HCT116 (cell line): ENCODE measurements at regions not wholly inside any gene's neighbourhood (a gene's known extent, or its start where the extent isn't known, plus 50 kb on each side); places are given as distances from the start of the nearest gene placed in this dataset.

Experiments
- ATAC-seq: fragments of 200-7000 bp; cut with Tn5 transposase; 2 replicates; pipeline ENCODE4 v1.9.1; 2020; ENCODE audit warnings: mild to moderate bottlenecking, moderate library complexity
- BruUV-seq: library from RNA; stranded (reverse); fragments of 400-500 nt; replicated peaks from 2 replicates; lab custom pipeline; 2021; lab: Mats Ljungman, UMichigan
- CTCF ChIA-PET: fragments of 300-600 bp; sonication (Branson Sonifier 250); formaldehyde crosslinking; loops from one replicate; lab custom pipeline; 2021; ENCODE audit warnings: antibody characterized with exemption; lab: Charles Lee
- POLR2A ChIA-PET: fragments of 300-600, 350-600 bp; sonication (Branson Sonifier 250); formaldehyde crosslinking; loops from one replicate; lab custom pipeline; 2021; ENCODE audit warnings: antibody characterized with exemption; lab: Charles Lee
- RAD21 ChIA-PET, 2 experiments: fragments of 300-600 bp; sonication (Branson Sonifier 250); formaldehyde crosslinking; loops; one replicate each; lab custom pipeline; 2023; ENCODE audit warnings: low total read pairs in 2 of 2; ENCODE audit not compliant: uncharacterized antibody in 2 of 2, unreplicated experiment in 2 of 2, low non-redundant PET in 1 of 2; lab: Charles Lee
- DNase-seq: peaks from one replicate; pipeline ENCODE4 v3.0.0-alpha.2; 2010; ENCODE audit warnings: low read depth, low spot score
- H2AFZ ChIP-seq: fragments of 200-600 bp; shearing (Covaris generic), sonication (generic); 2 replicates; pipeline ENCODE4 v1.6.1; 2017; ENCODE audit warnings: low read depth, mixed run types, mixed read lengths, antibody characterized with exemption, low read length; ENCODE audit not compliant: poor library complexity, severe bottlenecking
- H3K27ac ChIP-seq: 2 replicates; pipeline ENCODE4 v1.5.1; 2012; ENCODE audit warnings: low read depth, low read length
- H3K27me3 ChIP-seq: fragments of 200-600 bp; sonication (generic); 2 replicates; pipeline ENCODE4 v1.6.1; 2016; ENCODE audit warnings: mixed run types, low read length, mixed read lengths; ENCODE audit not compliant: insufficient read depth
- H3K36me3 ChIP-seq, 2 experiments: fragments of 200-500 bp in 1 of 2; fragments of 200-600 bp in 1 of 2; sonication (Bioruptor generic) in 1 of 2; sonication (generic) in 1 of 2; 2 replicates each; pipeline versions ENCODE4 v1.5.1 to v1.6.1; 2014 to 2016; ENCODE audit warnings: low read length in 2 of 2, inconsistent platforms in 1 of 2, mixed read lengths in 1 of 2, mixed run types in 1 of 2; ENCODE audit not compliant: insufficient read depth in 2 of 2, control insufficient read depth in 1 of 2
- H3K4me1 ChIP-seq, 2 experiments: fragments of 200-600 bp in 1 of 2; sonication (generic) in 1 of 2; 2 replicates each; pipeline versions ENCODE4 v1.5.1 to v1.6.1; 2012 to 2017; ENCODE audit warnings: low read length in 2 of 2, inconsistent platforms in 1 of 2, mild to moderate bottlenecking in 1 of 2, mixed read lengths in 1 of 2, mixed run types in 1 of 2, moderate library complexity in 1 of 2; ENCODE audit not compliant: insufficient read depth in 2 of 2, control insufficient read depth in 1 of 2
- H3K4me2 ChIP-seq: fragments of 200-600 bp; sonication (generic); 2 replicates; pipeline ENCODE4 v1.6.1; 2017; ENCODE audit warnings: mixed run types, low read length, mixed read lengths
- H3K4me3 ChIP-seq, 2 experiments: fragments of 200-600 bp in 1 of 2; sonication (generic) in 1 of 2; replicated peaks in 1 of 2; 2 replicates each; pipeline ENCODE4 v1.5.1; 2011 to 2016; ENCODE audit warnings: low read length in 2 of 2, control low read depth in 1 of 2, low read depth in 1 of 2, mild to moderate bottlenecking in 1 of 2, mixed read lengths in 1 of 2, mixed run types in 1 of 2
- H3K79me2 ChIP-seq: fragments of 200-600 bp; sonication (generic); 2 replicates; pipeline ENCODE4 v1.6.1; 2017; ENCODE audit warnings: mild to moderate bottlenecking, mixed run types, low read length, moderate library complexity, mixed read lengths; ENCODE audit not compliant: insufficient read depth
- H3K9ac ChIP-seq: fragments of 200-600 bp; sonication (generic); 2 replicates; pipeline ENCODE4 v1.6.1; 2016; ENCODE audit warnings: low read length, mixed read lengths
- H3K9me2 ChIP-seq: fragments of 200-600 bp; sonication (generic), shearing (Covaris generic); 2 replicates; pipeline ENCODE4 v1.6.1; 2017; ENCODE audit warnings: mixed run types, mild to moderate bottlenecking, moderate library complexity; ENCODE audit not compliant: insufficient read depth
- H3K9me3 ChIP-seq, 2 experiments: fragments of 200-500 bp in 1 of 2; fragments of 200-600 bp in 1 of 2; sonication (Bioruptor generic) in 1 of 2; sonication (generic) in 1 of 2; 2 replicates each; pipeline ENCODE4 v1.6.1; 2014 to 2017; ENCODE audit warnings: low read length in 2 of 2, mixed read lengths in 2 of 2, inconsistent platforms in 1 of 2, low read depth in 1 of 2, mild to moderate bottlenecking in 1 of 2, mixed run types in 1 of 2, moderate library complexity in 1 of 2; ENCODE audit not compliant: control insufficient read depth in 1 of 2, insufficient read depth in 1 of 2
- H4K20me1 ChIP-seq: fragments of 200-600 bp; sonication (generic), shearing (Covaris generic); 2 replicates; pipeline ENCODE4 v1.6.1; 2017; ENCODE audit warnings: mixed run types, mild to moderate bottlenecking, moderate library complexity; ENCODE audit not compliant: insufficient read depth
- ELF1 ChIP-seq: IDR thresholded peaks from 2 replicates; pipeline ENCODE4 v1.6.1; 2012; ENCODE audit warnings: low read depth, borderline replicate concordance
- EZH2 ChIP-seq: fragments of 200-600 bp; sonication (generic); IDR thresholded peaks from 2 replicates; pipeline ENCODE4 v1.6.1; 2017; ENCODE audit warnings: antibody characterized with exemption, mixed run types
- EZH2phosphoT487 ChIP-seq: fragments of 200-600 bp; IDR thresholded peaks from 2 replicates; pipeline ENCODE4 v1.6.1; 2018; ENCODE audit warnings: antibody characterized with exemption, borderline replicate concordance
- JUND ChIP-seq: IDR thresholded peaks from 2 replicates; pipeline ENCODE4 v1.6.1; 2012
- POLR2A ChIP-seq: IDR thresholded peaks from 2 replicates; pipeline ENCODE4 v1.7.0; 2011; ENCODE audit warnings: borderline replicate concordance; ENCODE audit not compliant: insufficient read depth, insufficient read length; ENCODE audit errors: extremely low read depth
- RAD21 ChIP-seq: IDR thresholded peaks from 2 replicates; pipeline ENCODE4 v1.6.1; 2012; ENCODE audit warnings: low read depth, mild to moderate bottlenecking
- SIN3A ChIP-seq: IDR thresholded peaks from 2 replicates; pipeline ENCODE4 v1.6.1; 2012; ENCODE audit warnings: low read depth
- SP1 ChIP-seq: IDR thresholded peaks from 2 replicates; pipeline ENCODE4 v1.6.1; 2012; ENCODE audit warnings: low read depth
- ZFX ChIP-seq: fragments of 450-650 bp; IDR thresholded peaks from 2 replicates; pipeline ENCODE4 v1.6.1; 2017
- ZNF274 ChIP-seq: fragments of 200-500 bp; sonication (Bioruptor generic); IDR thresholded peaks from 2 replicates; pipeline ENCODE4 v1.6.1; 2014; ENCODE audit warnings: mild to moderate bottlenecking, low read depth, low read length, inconsistent platforms
- intact Hi-C: fragments of 100-400 bp; cut with micrococcal nuclease; formaldehyde crosslinking; loops from 2 replicates; pipeline ENCODE4 v1.10.0; 2022
- TF ChIP-seq, protein P1 (sequence below): IDR thresholded peaks from 2 replicates; pipeline ENCODE4 v1.6.1; 2011; ENCODE audit warnings: mild to moderate bottlenecking, low read length, moderate library complexity; ENCODE audit not compliant: insufficient replicate concordance; ENCODE audit errors: extremely low read depth

DNA sequence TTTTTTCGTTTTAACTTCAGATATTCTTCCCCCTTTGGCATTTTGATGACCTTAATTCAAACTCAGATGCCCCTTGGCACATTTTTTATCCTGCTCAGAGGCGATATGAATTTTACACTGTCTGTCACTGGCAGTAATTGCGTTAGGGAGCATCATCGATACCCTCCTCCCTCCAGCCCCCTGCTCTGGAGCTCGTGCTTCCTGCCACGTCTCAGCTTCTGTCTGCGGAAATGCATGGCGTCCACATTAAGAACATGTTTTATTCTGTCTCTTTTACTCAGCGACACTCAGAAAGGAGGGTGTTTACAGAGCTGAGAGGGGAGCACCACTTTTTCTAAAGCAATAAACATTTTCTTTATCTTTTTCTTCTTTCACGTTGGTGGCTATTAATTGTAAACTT is 254.2 kb downstream of the EBLN2 start (continued):
- TF ChIP-seq, protein P1, sequence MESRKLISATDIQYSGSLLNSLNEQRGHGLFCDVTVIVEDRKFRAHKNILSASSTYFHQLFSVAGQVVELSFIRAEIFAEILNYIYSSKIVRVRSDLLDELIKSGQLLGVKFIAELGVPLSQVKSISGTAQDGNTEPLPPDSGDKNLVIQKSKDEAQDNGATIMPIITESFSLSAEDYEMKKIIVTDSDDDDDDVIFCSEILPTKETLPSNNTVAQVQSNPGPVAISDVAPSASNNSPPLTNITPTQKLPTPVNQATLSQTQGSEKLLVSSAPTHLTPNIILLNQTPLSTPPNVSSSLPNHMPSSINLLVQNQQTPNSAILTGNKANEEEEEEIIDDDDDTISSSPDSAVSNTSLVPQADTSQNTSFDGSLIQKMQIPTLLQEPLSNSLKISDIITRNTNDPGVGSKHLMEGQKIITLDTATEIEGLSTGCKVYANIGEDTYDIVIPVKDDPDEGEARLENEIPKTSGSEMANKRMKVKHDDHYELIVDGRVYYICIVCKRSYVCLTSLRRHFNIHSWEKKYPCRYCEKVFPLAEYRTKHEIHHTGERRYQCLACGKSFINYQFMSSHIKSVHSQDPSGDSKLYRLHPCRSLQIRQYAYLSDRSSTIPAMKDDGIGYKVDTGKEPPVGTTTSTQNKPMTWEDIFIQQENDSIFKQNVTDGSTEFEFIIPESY: no peak
- TF ChIP-seq SIN3A (no peak), ELF1 (no peak)

DNA sequence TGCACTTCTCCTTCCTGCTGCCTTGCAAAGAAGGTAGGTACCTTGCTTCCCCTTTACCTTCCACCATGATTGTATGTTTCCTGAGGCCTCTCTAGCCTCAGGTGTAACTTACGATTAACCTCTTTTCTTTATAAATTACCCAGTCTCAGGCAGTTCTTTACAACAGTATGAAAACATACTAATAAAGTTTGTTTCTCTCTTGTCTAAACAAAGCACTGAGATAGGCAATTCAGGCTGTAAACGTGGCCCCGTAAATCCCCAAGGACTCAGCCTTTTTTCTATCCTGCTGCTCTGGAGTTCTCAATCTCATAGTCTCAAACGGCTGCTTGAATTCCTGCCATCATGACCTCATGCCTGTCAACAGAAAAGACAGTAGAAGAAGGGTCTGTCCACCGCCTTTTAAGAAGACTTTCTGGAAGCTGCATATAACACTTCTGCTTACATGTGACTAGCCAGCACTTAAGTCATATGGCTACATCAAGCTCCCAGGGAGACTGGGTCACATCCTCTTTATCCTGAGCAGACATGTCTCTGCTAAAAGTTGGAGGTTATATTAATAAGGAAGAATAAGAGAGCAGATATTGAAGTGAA is 257.8 kb downstream of the EBLN2 start:
- CTCF ChIA-PET: no interaction called here

More for the DNA sequence above, 257.8 kb downstream of the EBLN2 start:
- DNase-seq: no peak
- no peak overlapping the region for H3K4me3 ChIP-seq
- intact Hi-C loops: no loop called here
- RAD21 ChIA-PET: no interaction called here
- no peaks in the 10 kb centered on the region for H3K36me3 ChIP-seq
- no peak for TF ChIP-seq RAD21
- no peak for TF ChIP-seq JUND
- TF ChIP-seq EZH2phosphoT487: no peak
- no peak for TF ChIP-seq POLR2A
- no peak for TF ChIP-seq SIN3A
- no peak for TF ChIP-seq SP1
- no peak for TF ChIP-seq EZH2
- TF ChIP-seq ZNF274: no peak
- no peak for TF ChIP-seq ZFX
- TF ChIP-seq, all 23 proteins: peak for 0
- POLR2A ChIA-PET: no interaction called here
- Histone ChIP-seq H3K4me1 (no peaks in the 10 kb centered on the region), H3K27me3 (peaks cover 5% of the 10 kb centered on the region; the same call in 1 of the 2 replicates), H3K4me2 (no peak overlapping the region), H4K20me1 (no peaks in the 10 kb centered on the region), H3K79me2 (no peaks in the 10 kb centered on the region), H3K9ac (no peak overlapping the region), H3K27ac (no peak overlapping the region), H3K9me3 (no peaks in the 10 kb centered on the region), H3K9me2 (no peaks in the 10 kb centered on the region), H2AFZ (no peak overlapping the region)
- ATAC-seq: no peak
- BruUV-seq: no TSS peak
